HG02884 (cell line): ENCODE measurements at regions not wholly inside any gene's neighbourhood (a gene's known extent, or its start where the extent isn't known, plus 50 kb on each side); places are given as distances from the start of the nearest gene placed in this dataset.
"Not testable (repeated sequence)": the region's sequence is repeated elsewhere in the genome, so short reads cannot be mapped to it uniquely, and the experiment has no call there.

Experiments
- ATAC-seq: cut with Tn5 transposase; IDR thresholded peaks from one replicate; pipeline ENCODE4 v1.9.1; 2021; ENCODE audit warnings: mild to moderate bottlenecking, moderate library complexity; ENCODE audit not compliant: unreplicated experiment

DNA sequence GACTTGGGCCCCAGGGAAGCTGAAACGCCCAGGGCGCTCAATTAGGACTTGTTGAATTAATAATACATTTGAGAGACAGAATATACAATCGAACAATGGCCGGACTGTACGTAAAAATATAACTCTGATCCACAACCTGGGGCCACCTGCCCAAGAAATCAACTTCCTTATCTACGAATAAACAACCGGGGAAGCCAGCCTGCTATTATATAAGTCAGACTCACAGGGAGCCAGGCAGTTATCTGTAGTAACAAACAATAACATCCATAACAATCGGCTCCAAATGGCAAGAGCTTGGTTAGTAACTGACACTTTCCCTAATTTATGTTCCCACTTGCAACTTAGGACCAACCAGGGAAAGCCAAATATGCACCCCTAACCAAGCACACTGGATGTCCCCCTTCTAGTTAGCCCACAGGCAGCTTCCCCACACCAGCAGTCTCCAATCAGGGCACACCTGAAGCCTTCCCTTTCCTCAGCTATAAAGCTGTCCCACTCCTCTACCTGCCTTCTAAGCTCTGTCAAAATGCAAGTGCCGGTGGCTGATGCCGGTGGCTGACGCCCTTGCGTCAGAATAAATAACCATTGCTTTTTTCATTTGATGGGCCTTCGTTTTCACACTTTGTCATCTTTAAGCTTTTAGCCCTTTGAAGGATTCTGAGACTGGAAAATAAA lies 135.2 kb downstream of the FAM72B start:
- not testable (repeated sequence) for ATAC-seq

DNA sequence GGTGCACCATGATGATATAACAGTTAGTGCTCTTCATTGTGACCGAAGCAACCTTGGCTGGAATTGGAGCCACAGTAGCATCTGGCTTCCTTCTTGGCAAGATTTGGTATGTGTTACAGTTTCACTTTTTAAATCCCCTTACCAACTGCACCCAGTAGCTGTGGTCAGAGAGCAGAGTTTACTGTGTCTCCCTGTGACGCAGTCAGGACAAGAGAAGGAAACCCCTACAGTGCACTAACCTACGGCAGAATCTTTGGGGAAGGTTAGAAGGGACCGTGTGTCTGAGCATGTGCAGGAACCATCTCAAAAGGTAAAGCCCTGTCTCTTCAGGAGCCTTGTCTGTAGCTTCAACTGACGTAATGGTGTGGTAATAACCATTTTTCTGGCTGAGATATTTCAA lies 134.0 kb downstream of the FAM72B start:
- ATAC-seq: not testable (repeated sequence)

DNA sequence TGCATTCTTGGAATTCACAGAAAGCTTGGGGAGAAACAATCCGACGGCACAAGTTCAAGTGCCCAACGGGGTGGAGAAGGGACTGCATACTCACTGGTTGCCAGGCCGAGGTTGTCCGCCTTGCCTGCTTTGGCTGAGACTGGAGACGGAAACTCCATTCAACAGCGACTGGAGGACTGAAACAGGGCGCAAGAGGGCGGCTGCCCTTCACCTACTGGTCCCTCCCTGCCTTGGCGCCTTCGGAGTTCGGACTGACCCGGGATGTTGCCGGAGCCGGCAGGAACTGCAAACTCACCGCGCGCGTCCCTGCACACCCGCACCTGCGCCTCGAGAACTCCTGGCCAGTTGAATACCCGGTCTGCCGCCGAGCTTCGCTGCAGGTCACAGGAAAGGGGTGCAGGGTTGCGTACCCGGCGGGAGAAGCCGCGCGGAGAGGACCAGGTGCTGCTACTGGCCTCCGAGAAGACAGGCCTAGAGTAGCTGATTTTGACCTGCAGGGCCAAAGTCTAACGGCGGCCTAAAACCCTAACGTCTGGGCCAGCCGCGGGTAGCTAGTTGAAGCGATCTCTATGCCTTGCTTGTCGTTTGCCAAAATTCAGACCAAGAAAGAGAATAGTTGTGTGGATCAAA lies 132.9 kb downstream of the FAM72B start:
- ATAC-seq: not testable (repeated sequence)

DNA sequence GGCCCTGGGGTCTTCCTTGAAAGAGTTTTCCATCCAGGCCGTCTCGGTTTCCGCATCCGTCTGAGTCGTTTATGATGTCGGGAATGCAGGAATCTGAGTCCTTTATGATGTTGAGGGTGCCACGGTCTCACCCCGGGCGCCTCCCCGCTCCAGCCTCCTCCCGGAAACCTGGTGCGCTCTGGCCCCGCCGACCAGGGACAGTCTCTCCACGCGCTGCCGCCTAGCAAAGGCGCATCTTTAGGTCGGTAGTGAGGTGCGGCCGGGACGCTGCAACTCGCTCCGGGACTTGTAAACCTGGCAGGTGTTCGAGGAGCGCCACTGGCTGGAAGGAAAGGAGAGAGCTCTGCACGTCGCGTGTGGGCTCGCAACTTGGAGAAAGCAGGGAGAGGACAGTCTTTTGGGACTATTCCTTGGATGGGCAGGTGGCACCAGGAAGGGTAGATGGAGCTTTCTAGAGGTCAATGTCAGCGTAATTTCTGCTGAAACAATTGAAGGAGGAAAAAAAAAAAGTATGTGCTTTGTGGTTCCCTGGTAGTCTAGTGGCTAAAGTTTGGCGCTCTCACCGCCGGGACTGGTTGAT lies 132.0 kb downstream of the FAM72B start:
- not testable (repeated sequence) for ATAC-seq

DNA sequence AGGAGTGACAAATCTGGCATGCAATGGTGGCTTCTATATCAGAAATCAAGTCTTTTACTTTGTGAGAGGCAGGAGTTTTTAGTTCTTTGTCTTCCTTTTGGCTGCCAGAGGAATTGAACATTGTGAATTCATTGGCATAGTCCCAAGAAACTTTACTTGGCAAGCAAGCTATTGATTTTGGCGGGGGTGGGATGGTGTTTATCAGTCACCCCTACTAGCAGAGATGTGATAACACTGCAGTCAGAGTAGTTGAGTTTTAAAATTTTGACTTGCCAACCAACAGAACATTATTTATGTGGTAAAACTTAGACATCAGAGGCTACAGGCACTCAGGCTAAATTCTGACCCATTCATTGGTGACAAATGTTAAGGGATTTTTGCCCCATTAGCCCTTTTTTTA lies 129.2 kb downstream of the FAM72B start:
- not testable (repeated sequence) for ATAC-seq

DNA sequence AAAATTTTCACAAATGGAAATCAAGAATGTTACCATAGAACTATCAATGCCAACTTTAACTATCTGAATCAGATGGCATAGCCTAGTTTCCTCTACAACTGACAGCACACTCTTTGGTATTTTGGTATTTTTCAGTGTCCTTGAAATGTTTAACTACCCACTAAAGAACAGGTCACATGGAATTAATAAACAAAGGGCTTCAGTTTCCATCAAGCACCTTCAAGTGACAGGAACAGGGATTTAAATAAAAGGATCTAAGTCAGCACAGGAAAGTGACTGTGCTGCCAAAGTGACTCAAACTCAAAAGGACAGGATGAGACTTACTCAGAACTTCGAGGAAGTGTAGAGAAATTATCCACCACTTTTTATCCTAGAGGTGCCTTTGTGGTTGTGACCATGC lies 117.2 kb downstream of the FAM72B start:
- not testable (repeated sequence) for ATAC-seq

DNA sequence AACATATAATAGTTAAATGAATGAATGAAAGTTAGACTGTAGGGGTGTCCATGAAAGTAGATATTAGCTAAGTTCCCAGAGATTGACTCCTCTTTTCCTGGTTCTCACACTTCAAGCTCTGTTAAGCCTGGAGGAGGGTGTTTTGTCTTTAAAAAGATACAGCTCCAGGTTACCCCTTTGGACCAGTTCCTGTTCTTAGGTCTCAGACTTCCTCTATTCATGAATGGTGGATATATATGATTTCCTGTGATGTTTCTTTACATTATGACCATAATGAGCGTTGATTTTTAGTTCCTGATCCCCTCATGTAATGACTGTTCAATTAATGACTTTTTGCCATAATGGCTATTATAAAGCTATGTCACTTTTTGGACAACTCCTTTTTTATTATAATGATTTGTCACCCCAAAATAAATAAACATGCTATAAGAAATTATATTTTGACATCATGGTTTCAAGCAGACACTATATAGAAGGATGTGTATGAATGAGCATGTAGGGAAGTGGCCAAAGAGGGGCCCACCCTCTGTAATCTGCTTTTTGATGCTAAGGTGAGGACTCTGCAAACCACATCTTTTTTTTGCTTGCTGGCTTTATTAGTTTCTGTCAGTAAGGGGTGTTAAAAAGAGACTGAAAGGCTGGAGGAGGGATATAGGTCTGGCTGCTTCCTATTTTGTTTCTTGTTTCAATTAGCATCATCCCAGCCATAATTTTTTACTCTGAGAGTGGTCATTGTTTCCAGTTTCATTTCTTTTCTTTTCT lies 115.2 kb downstream of the FAM72B start:
- ATAC-seq: not testable (repeated sequence)

DNA sequence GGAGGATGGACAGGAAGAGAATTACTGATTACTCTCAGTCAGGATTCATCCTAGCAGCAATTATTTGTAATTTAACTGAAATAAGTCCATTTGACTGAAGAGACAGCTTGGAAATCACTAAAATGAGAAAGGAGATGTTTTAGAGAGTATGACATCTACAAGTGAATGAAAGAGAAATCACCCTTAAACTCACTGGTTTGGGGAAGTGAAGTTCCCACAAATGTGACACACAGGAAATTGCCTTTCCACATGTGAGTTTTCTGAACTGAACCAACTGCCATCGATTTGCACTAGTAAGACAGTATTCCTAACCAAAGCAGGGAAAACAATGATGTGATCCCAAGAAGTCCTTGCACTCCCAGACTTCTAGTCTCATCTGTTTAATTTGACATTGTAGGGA lies 110.3 kb downstream of the FAM72B start:
- not testable (repeated sequence) for ATAC-seq

DNA sequence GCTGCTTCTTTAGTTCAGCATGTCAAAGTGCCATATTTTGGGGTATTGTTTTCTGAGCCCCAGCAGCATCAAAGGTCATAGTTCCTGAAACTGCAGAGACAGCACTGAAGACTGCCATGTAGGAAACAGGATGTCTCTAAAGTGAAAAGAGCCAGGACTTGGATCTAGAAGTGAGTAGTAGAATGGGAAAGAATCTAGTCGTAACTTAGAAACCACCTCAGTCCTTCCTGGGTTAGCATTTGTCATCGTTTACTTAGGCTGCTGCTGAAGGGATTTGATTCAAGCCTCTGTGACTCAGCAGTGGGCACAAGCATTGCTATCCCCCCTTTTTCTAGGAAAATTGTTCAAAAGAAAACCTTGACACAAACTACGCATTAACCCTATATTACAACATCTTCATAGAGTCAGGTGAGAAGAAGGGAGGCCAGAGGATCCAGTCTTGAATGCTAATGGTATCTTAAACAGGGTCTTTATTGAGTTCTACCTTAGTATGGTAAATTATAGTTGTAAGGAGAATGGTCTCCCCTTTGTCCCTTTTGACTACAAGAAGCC lies 108.8 kb downstream of the FAM72B start:
- ATAC-seq: not testable (repeated sequence)

DNA sequence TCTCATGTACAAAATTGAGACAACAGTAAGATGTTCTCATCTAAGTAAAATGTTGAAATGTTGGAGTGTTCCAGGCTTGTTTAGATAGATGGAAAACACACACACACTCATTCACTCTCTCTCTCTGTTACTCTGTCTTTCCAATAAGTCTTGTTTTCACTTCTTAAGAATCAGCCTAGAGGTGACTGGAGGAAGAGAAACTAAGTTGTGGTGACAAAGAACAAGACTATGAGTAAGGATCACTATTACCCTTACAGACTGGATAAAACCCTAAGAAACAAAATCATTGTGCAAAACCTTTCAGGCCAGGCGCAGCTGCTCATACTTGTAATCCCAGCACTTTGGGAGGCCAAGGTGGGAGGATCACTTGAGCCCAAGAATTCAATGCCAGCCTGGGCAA lies 107.5 kb downstream of the FAM72B start:
- ATAC-seq: peak; percentile 95

DNA sequence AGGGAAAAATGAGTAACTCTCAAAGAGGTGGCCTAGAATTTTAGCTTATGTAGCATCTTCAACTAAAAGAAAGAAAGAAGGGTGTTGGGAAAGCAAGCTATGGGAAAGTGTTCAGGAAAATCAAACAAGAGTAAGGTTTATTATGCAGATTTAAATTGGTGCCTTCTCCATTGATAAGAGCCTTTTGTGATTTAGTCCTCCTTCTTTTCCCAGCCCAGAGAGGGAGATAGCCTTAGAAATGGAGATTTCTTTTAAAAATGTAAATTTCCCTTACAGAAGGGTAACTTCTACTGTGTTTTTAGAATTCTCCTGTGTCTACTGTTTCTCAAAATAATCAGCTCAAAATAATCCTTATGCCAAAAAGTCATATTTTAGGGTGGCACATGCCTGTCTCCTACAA lies 104.5 kb downstream of the FAM72B start:
- ATAC-seq: not testable (repeated sequence)

DNA sequence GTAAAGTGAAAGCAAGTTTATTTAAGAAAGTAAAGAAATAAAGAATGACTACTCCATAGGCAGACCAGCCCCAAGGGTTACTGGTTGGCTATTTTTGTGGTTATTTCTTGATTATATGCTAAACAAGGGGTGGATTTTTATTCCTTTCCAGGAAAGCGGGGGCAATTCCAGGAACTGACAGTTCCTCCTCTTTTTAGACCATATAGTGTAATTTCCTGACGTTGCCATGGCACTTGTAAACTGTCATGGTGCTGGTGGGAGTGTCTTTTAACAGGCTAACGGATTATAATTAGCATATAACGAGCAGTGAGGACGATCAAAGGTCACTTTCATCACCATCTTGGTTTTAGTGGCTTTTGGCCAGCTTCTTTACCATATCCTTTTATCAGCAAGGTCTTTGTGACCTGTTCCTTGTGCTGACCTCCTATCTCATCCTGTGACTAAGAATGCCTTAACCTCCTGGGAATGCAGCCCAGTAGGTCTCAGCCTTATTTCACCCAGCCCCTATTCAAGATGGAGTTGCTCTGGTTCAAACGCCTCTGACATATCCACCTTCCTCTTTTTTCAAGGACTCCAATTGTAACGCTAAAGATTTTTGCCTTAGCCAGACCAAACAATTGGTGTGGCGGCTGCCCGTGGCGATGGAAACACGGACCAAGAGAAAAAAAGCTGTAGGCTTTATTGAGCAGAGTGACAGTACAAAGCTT lies 103.8 kb downstream of the FAM72B start:
- not testable (repeated sequence) for ATAC-seq

DNA sequence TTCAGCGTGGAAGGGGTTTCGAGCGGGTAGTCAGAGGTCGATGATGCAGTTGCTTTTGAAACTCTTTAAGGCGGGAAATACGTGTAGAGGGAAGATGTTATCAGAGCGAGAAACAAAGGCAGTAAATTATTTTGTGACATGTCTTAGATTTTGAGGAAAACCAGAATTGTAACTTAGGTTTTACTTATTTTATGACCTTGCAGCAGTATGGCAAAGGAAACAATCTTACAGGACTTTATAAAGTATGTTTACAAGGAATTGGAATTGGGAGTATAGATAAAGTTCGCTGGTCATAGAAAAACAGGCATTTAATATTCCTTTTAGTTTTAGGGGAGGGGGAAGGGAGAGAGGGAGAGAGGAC lies 103.3 kb downstream of the FAM72B start:
- not testable (repeated sequence) for ATAC-seq

DNA sequence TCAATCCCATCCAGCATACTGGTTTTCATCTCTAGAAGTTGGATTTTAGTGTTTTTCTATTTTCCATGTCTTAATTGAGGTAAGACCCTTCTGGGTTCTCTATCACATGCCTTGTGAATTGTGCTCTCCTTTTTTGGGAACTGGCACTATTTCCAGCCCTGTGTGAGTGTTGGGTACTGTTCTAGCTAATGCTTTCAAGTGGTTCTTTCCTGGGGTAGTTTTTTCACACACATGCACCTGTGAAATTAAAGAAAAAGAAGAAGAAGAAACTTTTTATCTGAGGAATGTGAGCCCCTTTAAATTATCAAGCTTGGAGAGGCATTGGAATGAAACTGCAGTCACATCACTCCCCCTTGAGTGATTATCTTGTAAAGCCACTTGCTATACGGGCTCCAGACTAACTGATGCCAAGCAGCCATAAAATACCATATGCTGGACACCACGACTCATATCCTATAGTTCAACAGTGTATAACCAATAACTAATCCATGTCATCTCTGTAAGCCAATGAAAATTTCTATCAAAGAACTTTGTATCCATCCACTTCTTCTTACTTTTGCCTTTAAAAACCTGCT lies 102.4 kb downstream of the FAM72B start:
- not testable (repeated sequence) for ATAC-seq

DNA sequence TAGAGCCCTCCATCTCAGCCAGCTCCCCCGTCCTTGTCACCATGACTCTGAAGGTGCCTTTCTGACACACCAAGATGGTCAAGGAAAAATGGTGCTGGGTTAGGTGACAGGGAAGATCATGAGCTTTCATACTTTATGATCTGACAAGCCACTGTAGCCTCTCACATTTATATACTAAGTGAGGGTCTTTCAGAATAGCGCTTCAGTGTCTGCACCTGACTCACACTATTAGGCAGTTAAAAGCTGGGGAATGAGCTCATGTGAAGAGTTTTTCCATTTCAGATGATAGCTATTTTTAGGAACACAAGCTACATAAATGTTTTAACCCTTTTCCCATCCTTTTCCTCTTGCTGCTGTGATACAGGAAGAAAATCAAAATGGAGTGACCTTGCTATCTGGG lies 101.1 kb downstream of the FAM72B start:
- ATAC-seq: not testable (repeated sequence)

DNA sequence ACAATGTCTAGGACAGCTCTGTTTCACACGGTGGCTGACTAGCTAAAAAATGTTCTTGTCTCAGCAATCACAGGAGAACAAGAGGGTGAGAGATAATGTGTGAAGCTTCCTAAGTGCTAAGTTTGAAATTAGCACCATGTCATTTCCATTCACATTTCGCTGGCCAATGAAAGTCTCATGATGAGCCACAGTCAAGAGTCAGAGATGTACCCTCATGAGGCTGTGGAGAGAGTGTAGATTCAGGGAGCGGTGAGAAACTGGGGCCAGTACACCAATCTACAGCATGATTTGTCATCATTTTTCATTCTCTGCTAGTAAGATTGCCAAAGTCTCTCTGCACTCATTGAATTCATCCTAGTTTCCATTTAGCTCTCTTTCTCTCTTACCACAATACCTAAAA lies 97.9 kb downstream of the FAM72B start:
- not testable (repeated sequence) for ATAC-seq

DNA sequence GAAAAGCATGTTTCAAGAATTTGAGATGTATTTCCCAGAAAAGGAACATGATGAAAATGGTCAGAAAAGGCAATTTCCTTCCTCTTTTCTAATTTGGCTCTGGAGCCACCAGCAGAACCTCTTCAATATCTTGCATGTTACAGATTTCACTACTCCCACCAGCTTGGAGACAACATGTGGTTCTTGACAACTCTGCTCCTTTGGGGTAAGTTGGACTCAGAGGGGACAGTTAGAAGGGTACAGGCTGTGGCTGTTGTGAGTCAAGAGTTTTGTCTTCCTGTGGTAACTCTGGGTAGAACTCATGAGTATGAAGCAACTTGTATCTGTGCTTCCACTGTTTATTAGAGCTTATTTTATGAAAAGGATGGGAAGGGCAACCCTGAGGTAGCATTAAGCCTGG lies 96.9 kb downstream of the FAM72B start:
- not testable (repeated sequence) for ATAC-seq

DNA sequence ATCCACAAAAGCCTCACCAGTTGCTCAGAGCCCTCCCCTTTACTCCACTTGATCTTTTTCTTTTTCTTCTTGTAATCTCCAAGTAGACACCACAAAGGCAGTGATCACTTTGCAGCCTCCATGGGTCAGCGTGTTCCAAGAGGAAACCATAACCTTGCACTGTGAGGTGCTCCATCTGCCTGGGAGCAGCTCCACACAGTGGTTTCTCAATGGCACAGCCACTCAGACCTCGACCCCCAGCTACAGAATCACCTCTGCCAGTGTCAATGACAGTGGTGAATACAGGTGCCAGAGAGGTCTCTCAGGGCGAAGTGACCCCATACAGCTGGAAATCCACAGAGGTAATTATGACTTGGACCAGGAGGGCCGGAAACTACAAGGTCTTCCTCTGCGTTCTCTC lies 95.6 kb downstream of the FAM72B start:
- ATAC-seq: not testable (repeated sequence)

DNA sequence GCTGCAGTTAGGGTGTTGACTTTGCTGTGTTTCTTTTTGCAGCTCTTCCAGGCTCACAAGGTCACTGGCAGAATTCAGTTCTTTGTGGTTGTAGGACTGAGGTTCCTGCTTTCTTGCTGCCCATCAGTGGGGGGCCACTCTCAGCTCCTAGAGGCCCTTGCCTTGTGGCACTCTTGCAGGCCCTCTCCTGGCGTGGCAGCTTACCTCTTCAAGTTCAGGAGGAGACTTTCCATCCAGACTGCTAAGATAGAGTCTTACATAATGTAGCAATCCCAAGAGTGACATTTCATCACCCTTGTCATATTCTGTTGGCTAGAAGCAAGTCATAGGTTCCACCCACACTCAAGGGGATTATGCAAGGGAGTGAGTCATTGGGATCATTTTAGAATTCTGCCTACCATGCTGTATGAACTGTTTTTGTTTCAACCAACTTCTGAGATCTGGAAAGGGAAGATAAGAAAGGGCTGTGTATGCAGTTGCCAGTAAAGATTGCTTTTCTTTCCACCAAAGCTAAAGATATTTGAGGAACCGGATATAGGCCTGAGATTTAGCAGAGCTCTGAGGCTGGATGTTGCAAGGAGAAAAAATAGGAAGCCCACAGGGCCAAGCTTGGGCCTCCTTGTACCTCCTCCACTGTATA lies 91.7 kb downstream of the FAM72B start:
- ATAC-seq: not testable (repeated sequence)

DNA sequence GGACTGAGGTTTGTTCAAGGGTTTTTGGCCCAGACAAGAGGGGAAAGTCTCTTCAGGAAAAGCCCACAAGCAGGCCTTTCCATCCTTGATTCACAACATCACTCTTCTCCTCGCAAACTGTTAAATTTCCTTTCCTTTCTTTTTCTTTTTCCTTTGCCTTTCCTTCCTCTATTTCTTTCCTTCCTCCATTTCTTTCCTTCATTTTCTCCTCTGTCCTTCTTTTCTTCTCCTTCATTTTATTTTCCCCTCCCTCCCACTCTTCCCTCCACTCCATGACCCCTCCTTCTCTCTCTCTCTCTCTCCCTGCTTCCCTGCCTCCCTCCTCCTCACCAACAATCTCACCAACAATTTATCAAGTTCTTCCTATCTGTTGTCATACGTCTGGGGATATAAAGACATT lies 89.1 kb downstream of the FAM72B start:
- not testable (repeated sequence) for ATAC-seq
